CD14-positive monocyte (primary cell): ENCODE measurements at regions not wholly inside any gene's neighbourhood (a gene's known extent, or its start where the extent isn't known, plus 50 kb on each side); places are given as distances from the start of the nearest gene placed in this dataset.

ENCODE experiments used
- DNase-seq, 3 donors: peaks; one replicate each; pipeline ENCODE4 v3.0.0-alpha.2; 2011 to 2022
- H2AFZ ChIP-seq: 2 replicates; pipeline ENCODE4 v1.6.0; 2012; ENCODE audit warnings: mild to moderate bottlenecking, low read depth, low read length, inconsistent platforms; ENCODE audit not compliant: insufficient read depth, poor library complexity, severe bottlenecking
- H3K27ac ChIP-seq, 2 donors: 1 replicate in 1 of 2; 2 replicates in 1 of 2; pipeline ENCODE4 v1.5.1; 2012 to 2013; ENCODE audit warnings: low read length in 2 of 2, control low read depth in 1 of 2, inconsistent platforms in 1 of 2, low read depth in 1 of 2, mild to moderate bottlenecking in 1 of 2
- H3K27me3 ChIP-seq, 2 donors: one replicate each; pipeline versions ENCODE4 v1.6.0 to v1.6.1; 2011 to 2013; ENCODE audit warnings: low read length in 2 of 2; ENCODE audit not compliant: control insufficient read depth in 2 of 2, insufficient read depth in 2 of 2
- H3K36me3 ChIP-seq, 2 donors: replicated peaks in 1 of 2; 1 replicate in 1 of 2; 2 replicates in 1 of 2; pipeline versions ENCODE4 v1.5.1 to v1.6.1; 2012 to 2013; ENCODE audit warnings: low read length in 2 of 2, control low read depth in 1 of 2, inconsistent platforms in 1 of 2, mild to moderate bottlenecking in 1 of 2; ENCODE audit not compliant: insufficient read depth in 2 of 2, control insufficient read depth in 1 of 2
- H3K4me1 ChIP-seq, 2 donors: 1 replicate in 1 of 2; 2 replicates in 1 of 2; pipeline versions ENCODE4 v1.5.1 to v1.6.1; 2012 to 2013; ENCODE audit warnings: low read length in 2 of 2, control low read depth in 1 of 2, inconsistent platforms in 1 of 2, mild to moderate bottlenecking in 1 of 2, moderate library complexity in 1 of 2; ENCODE audit not compliant: insufficient read depth in 2 of 2, control insufficient read depth in 1 of 2
- H3K4me2 ChIP-seq: replicated peaks from 2 replicates; pipeline ENCODE3; 2012; ENCODE audit warnings: low read length, moderate library complexity, mild to moderate bottlenecking; ENCODE audit not compliant: poor library complexity, severe bottlenecking; ENCODE audit errors: extremely low read depth
- H3K4me3 ChIP-seq, 3 experiments: fragments of 200-600 bp in 1 of 3; sonication (generic) in 1 of 3; replicated peaks in 1 of 3; 1 replicate in 2 of 3; 2 replicates in 1 of 3; pipeline ENCODE4 v1.5.1; 2011 to 2013; ENCODE audit warnings: low read length in 3 of 3, mild to moderate bottlenecking in 3 of 3, control low read depth in 2 of 3, low read depth in 2 of 3, inconsistent platforms in 1 of 3, moderate library complexity in 1 of 3
- H3K79me2 ChIP-seq: 2 replicates; pipeline ENCODE4 v1.6.0; 2012; ENCODE audit warnings: mild to moderate bottlenecking, control low read depth, inconsistent platforms, low read length, moderate library complexity; ENCODE audit not compliant: insufficient read depth
- H3K9ac ChIP-seq: 2 replicates; pipeline ENCODE4 v1.6.0; 2017; ENCODE audit warnings: low read length, mild to moderate bottlenecking; ENCODE audit not compliant: insufficient read depth, poor library complexity, severe bottlenecking
- H3K9me3 ChIP-seq, 2 donors: replicated peaks in 1 of 2; 1 replicate in 1 of 2; 2 replicates in 1 of 2; pipeline versions ENCODE4 v1.5.1 to v1.6.1; 2012 to 2013; ENCODE audit warnings: low read length in 2 of 2, control low read depth in 1 of 2; ENCODE audit not compliant: control insufficient read depth in 1 of 2, insufficient read depth in 1 of 2
- H4K20me1 ChIP-seq: 2 replicates; pipeline ENCODE4 v1.6.0; 2012; ENCODE audit warnings: mild to moderate bottlenecking, low read length, control low read depth, moderate library complexity; ENCODE audit not compliant: insufficient read depth
- H3K27ac Mint-ChIP-seq, 7 donors: one replicate each; pipeline ENCODE4 v1.8.0; 2020; ENCODE audit warnings: mild to moderate bottlenecking in 7 of 7, mixed read lengths in 7 of 7, moderate library complexity in 6 of 7, inconsistent platforms in 2 of 7
- H3K27me3 Mint-ChIP-seq, 3 donors: one replicate each; pipeline ENCODE4 v1.8.0; 2021 to 2022; ENCODE audit warnings: low read depth in 3 of 3, mild to moderate bottlenecking in 3 of 3, mixed read lengths in 3 of 3, moderate library complexity in 3 of 3, inconsistent platforms in 1 of 3
- H3K36me3 Mint-ChIP-seq, 2 donors: one replicate each; pipeline ENCODE4 v1.8.0; 2020; ENCODE audit warnings: mixed read lengths in 2 of 2, inconsistent platforms in 1 of 2, mild to moderate bottlenecking in 1 of 2
- H3K4me1 Mint-ChIP-seq: one replicate; pipeline ENCODE4 v1.8.0; 2020; ENCODE audit warnings: mild to moderate bottlenecking, mixed read lengths
- H3K4me3 Mint-ChIP-seq, 2 donors: one replicate each; pipeline ENCODE4 v1.8.0; 2020; ENCODE audit warnings: mild to moderate bottlenecking in 2 of 2, mixed read lengths in 2 of 2, moderate library complexity in 1 of 2
- H3K9me3 Mint-ChIP-seq, 7 donors: one replicate each; pipeline ENCODE4 v1.8.0; 2020 to 2022; ENCODE audit warnings: mixed read lengths in 7 of 7, mild to moderate bottlenecking in 6 of 7, moderate library complexity in 6 of 7, inconsistent platforms in 2 of 7
- WGBS: methylation state at CpG from one replicate; pipeline ENCODE4 v1.1.5; 2013; ENCODE audit warnings: missing lambda C conversion rate; ENCODE audit not compliant: insufficient coverage; 5-methylcytosine and 5-hydroxymethylcytosine counted together
- intact Hi-C, 2 donors: fragments of 100-400 bp; cut with micrococcal nuclease; formaldehyde crosslinking; loops; one replicate each; pipeline versions ENCODE4 v1.15.0 to v1.15.1; 2023
- TF ChIP-seq, protein P1 (sequence below): fragments of 200-600 bp; IDR thresholded peaks from one replicate; pipeline ENCODE4 v1.8.0; 2022; ENCODE audit warnings: antibody characterized with exemption, mild to moderate bottlenecking

- Histone ChIP-seq H3K4me2 (no peak overlapping the region), H3K4me3 (no peak overlapping the region), H3K27me3 (no peaks in the 10 kb centered on the region), H3K9me3 (peaks cover 0 to 2% of the 10 kb centered on the region in 2 donors), H3K27ac (no peak overlapping the region), H3K4me1 (no peaks in the 10 kb centered on the region), H3K79me2 (no peaks in the 10 kb centered on the region), H4K20me1 (no peaks in the 10 kb centered on the region), H3K36me3 (no peaks in the 10 kb centered on the region), H3K9ac (no peak overlapping the region), H2AFZ (no peak overlapping the region)
- DNase-seq: no peak
- TF ChIP-seq, protein P1, sequence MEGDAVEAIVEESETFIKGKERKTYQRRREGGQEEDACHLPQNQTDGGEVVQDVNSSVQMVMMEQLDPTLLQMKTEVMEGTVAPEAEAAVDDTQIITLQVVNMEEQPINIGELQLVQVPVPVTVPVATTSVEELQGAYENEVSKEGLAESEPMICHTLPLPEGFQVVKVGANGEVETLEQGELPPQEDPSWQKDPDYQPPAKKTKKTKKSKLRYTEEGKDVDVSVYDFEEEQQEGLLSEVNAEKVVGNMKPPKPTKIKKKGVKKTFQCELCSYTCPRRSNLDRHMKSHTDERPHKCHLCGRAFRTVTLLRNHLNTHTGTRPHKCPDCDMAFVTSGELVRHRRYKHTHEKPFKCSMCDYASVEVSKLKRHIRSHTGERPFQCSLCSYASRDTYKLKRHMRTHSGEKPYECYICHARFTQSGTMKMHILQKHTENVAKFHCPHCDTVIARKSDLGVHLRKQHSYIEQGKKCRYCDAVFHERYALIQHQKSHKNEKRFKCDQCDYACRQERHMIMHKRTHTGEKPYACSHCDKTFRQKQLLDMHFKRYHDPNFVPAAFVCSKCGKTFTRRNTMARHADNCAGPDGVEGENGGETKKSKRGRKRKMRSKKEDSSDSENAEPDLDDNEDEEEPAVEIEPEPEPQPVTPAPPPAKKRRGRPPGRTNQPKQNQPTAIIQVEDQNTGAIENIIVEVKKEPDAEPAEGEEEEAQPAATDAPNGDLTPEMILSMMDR: no peak
- no peaks in the 10 kb centered on the region for H3K4me1 Mint-ChIP-seq
- intact Hi-C loops: no loop called here
- no peak overlapping the region for H3K27ac Mint-ChIP-seq
- H3K27me3 Mint-ChIP-seq: no peaks in the 10 kb centered on the region
- H3K4me3 Mint-ChIP-seq: no peak overlapping the region
- H3K36me3 Mint-ChIP-seq: no peaks in the 10 kb centered on the region
- H3K9me3 Mint-ChIP-seq: peaks cover 0 to 12% (median 6%) of the 10 kb centered on the region in 7 donors
Measured at GRCh38 chr18:25449046-25449445, 97.1 kb upstream of the ZNF521 start.

DNA sequence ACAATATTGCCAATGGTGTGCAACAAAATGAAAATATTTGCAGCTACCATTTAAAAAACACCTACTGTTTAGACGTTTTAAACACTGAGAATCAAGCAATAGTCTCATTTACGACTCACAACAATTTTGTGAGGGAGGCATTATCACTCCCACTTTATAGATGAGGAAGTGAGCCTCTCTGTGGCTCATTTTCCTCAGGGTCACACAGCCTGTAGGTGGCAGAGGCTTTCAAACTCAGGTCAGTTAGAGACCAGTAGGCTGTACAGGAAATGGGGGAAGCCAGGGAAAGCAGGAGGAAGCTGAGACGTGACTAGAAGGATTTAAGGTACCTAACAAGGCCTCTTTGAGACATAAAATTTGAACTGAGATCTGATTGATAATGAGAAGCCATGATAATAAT is 95.0 kb upstream of the ZNF521 start:
- DNase-seq: no peak
- no peak overlapping the region for H3K27ac Mint-ChIP-seq

More for the DNA sequence above, 95.0 kb upstream of the ZNF521 start:
- no peaks in the 10 kb centered on the region for H3K4me1 ChIP-seq
- H3K9me3 ChIP-seq: peaks cover 0 to 2% of the 10 kb centered on the region in 2 donors
- no peaks in the 10 kb centered on the region for H3K27me3 ChIP-seq
- 0% methylated on average over 1 of the region's 3 CpGs for WGBS
- H3K4me3 Mint-ChIP-seq: no peak overlapping the region
- no peak overlapping the region for H3K4me3 ChIP-seq
- H2AFZ ChIP-seq: no peak overlapping the region
- no peaks in the 10 kb centered on the region for H3K4me1 Mint-ChIP-seq
- no peak overlapping the region for H3K27ac ChIP-seq
- H3K9me3 Mint-ChIP-seq: peaks cover 2 to 12% (median 6%) of the 10 kb centered on the region in 7 donors
- no peak overlapping the region for H3K4me2 ChIP-seq
- no peak overlapping the region for H3K9ac ChIP-seq
- no peaks in the 10 kb centered on the region for H3K36me3 ChIP-seq
- TF ChIP-seq, protein P1: no peak
- H4K20me1 ChIP-seq: no peaks in the 10 kb centered on the region
- H3K79me2 ChIP-seq: no peaks in the 10 kb centered on the region
- H3K27me3 Mint-ChIP-seq: no peaks in the 10 kb centered on the region
- intact Hi-C loops: no loop called here
- no peaks in the 10 kb centered on the region for H3K36me3 Mint-ChIP-seq
